GM19238 (cell line): ENCODE measurements at regions not wholly inside any gene's neighbourhood (a gene's known extent, or its start where the extent isn't known, plus 50 kb on each side); places are given as distances from the start of the nearest gene placed in this dataset.
"Not testable (repeated sequence)": the region's sequence is repeated elsewhere in the genome, so short reads cannot be mapped to it uniquely, and the experiment has no call there.

Source experiments
- DNase-seq: peaks from one replicate; pipeline ENCODE4 v3.0.0; 2011; ENCODE audit warnings: low spot score; ENCODE audit not compliant: insufficient read length

- DNase-seq: no peak
Measured at GRCh38 chr11:24238771-24239645, 257.8 kb upstream of the LUZP2 start.

GRCh38 chr11:24239930-24240329 is 256.9 kb upstream of the LUZP2 start:
- no peak for DNase-seq

DNA sequence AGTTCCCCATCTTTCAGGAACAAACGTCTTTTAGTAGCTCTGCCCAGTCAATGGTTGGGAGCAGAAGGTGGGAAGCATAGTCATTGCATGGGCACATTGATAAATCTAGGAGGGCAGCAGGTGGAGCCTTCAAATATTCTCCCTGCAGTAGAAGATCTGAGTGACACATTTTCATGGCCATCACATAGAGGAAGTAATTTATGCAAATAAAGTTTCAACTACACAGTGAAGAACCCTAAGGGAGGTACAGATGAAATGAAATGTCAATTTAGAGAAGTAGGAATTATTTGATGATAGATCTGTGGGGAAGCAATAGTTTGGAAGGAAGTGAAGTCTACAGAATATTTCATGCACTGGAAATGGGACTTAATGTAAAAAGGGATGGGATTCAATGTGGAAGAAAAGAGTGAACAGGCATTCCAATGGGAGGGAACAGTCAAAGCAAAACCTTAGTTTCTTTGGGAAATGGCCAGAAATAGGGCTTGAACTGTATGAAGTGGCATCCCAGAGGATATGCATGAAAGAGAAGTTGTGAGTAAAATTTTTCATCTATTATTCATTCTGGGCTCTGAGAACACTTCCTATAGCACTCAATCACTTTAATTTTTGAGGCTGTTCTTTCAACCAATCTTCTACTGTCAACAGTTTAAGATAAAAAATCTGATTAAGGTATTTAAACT is 256.2 kb upstream of the LUZP2 start:
- DNase-seq: no peak

GRCh38 chr11:24246715-24247114 is 250.1 kb upstream of the LUZP2 start:
- DNase-seq: no peak

DNA sequence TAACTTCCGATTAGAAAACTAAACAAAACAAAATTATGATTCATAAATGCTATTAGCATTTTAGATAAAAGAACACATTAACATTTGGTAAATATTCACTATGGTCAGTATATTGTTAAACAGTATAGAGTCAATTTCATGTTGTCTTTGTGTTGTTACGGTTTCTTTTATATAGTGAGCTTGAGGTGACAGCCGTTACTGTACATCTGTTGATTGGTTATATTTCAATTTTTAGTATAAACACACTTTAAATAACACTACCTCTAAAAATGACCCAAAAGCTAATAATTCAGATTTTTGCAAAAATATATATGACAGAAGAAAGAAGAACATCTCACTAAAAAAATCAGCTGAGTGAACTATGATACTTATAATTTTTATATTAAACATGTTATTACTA is 249.0 kb upstream of the LUZP2 start:
- DNase-seq: no peak

- no peak for DNase-seq
Measured at GRCh38 chr11:24249921-24250320, 246.9 kb upstream of the LUZP2 start.

- DNase-seq: no peak
Measured at GRCh38 chr11:24253237-24253760, 243.6 kb upstream of the LUZP2 start.

DNA sequence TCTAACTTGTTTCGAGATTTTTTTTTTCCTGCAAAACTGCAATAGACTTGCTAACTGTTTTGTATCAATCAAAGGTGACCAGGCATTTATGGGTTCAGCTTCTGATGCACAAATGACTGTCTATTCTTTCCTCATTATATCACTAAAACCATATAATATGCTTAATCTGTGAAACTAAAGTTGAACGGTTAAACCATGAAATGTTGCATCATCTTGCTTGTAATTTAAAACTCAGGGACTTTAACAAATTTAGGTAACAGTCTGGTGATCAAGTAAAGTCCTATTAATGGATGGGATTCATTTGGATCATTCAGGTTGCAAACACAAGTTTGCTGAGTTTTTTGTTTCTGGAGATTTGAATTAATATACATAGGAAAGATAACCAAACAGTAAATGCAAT is 232.0 kb upstream of the LUZP2 start:
- no peak for DNase-seq

DNA sequence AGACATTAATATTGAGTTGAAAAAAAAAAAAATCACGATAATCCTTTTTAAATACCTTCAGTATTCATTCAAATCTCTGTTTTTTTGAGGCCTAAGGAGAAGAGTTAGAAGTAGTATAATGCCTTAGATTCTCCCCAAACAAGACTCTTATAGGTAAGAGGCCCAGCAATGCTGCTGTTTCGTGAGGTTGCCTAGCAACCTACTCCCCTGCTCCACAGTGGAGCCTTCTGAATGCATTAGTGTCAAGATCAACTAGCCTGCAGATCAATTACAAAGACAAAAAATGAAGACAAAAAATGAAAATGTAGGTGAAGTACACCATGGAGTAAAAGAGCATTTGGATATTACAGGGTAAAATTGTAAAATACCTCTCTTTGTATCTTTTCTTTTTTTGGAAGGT is 229.8 kb upstream of the LUZP2 start:
- no peak for DNase-seq

DNA sequence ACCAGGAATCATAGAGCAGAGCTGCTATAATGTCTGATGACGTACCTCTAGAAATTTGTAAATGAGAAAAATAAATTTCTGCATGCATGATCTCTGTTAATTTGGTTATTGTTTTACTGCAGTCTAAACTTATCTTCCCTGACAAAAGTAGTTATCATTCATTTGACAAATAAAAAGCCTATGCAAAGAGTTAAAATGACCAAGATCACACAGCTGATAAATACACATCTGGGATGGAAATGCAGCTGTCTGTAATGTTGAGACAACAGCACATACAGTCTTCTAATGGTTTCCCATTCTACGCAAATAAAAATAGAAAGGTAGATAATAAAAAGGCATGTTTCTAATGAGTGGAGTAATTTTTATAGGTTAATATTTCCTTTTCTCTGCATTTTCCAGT is 225.1 kb upstream of the LUZP2 start:
- DNase-seq: no peak

GRCh38 chr11:24274214-24274781 is 222.6 kb upstream of the LUZP2 start:
- not testable (repeated sequence) for DNase-seq

- DNase-seq: no peak
Measured at GRCh38 chr11:24286238-24286637, 210.6 kb upstream of the LUZP2 start.

DNA sequence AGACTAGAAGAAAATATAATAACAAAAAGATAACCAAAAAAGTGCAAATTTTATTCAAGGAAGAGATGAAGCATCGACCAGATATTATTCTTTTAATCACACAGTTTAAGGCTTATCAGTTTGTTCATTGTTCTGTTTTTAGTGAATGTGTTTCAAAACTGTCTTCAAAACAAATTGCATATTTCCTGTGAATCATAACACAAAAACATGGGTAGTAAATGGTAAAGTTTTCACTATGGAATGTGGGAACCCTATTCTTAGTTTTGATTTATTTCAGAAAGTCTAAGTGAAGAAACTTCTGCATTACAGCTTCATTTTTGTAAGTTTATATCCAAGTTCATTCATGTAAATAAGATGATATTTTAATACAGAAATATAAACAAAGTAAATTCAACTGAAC is 207.6 kb upstream of the LUZP2 start:
- DNase-seq: no peak

DNA sequence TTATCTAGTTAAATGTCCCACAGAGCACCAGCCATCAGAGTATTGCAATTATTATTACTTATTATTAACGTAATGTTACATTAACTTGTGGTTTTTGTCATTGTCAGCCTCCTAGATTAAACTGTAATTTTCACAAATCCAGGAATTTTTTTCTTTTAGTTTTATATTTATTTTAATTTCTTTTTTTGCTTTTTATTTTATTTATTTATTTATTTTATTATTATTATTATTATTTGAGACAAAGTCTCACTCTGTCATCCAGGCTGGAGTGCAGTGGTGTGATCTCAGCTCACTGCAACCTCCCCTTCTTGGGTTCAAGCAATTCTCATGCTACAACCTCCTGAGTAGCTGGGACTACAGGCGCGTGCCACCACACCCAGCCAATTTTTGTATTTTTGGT is 202.9 kb upstream of the LUZP2 start:
- DNase-seq: no peak

DNA sequence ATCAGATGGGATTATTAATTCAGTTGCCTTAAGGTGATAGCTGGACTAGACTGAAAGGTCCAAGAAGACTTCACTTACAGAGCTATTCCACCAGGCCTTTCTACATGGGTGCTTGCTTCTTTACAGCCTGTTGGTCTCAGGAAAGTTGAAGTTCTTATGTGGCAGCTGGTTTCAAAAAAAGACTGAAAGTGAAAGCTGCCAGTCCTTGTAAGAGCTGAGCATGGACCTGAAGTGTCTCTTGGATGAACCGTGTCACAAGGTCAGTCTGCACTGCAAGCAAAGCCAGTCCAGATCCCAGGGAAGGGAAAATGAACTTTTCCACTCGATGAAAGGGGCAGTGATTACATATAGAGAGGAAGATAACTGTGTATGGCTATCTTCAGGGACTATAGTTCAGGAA is 201.5 kb upstream of the LUZP2 start:
- no peak for DNase-seq

DNA sequence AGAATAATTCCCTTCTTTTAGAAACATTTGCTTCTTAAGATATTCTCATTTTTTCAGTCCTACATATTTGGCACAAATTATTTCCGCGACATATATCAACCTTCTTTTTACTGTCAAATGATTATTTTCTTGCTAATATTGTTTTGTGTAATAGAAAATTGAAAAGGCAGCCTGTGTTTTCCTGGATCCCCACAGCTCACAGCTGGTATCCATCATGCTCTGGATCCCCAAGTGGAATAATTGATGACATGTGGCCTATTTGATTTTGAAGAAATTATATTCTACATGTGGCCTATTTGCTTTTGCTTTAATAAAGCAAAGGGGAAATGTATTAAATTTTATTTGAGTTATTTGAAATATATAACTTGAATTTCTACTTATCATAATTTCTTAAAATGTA is 199.4 kb upstream of the LUZP2 start:
- DNase-seq: no peak

DNA sequence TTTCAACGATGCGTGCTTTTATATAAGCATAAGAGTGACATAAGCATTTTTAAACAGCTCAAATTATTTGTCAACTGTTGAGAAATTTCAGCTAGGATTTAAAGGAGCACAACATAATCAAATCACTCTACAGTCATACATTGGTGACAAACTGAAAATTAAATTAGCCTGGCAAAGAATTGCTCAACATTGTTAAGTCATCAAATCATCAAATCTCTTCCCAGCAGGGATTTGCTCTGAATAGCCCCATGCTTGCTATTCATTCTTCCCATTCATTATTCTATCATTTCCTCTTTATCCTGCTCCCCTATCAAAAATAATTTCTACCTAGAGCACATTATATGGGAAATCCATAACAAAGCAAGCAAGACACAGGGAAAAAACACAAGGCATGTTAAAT is 198.7 kb upstream of the LUZP2 start:
- DNase-seq: no peak

DNA sequence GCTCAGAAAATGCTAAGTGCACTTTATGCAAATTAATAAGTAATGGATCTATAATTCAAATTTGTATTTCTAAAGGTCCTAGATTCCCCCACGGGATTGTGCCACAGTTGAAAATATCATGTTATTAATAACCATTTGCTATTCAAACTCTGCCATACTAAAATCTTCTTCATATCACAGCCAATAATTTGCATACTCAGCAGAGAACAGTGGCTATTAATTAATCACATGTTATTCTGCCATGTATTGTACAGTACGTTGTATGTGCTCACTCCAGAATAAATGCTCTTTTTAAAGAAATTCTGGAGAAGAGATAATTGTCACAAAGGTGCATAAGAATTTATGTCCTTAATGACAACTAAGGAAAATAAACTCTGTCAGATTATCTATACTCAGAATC is 184.9 kb upstream of the LUZP2 start:
- no peak for DNase-seq

- DNase-seq: no peak
Measured at GRCh38 chr11:24312464-24313238, 184.2 kb upstream of the LUZP2 start.

DNA sequence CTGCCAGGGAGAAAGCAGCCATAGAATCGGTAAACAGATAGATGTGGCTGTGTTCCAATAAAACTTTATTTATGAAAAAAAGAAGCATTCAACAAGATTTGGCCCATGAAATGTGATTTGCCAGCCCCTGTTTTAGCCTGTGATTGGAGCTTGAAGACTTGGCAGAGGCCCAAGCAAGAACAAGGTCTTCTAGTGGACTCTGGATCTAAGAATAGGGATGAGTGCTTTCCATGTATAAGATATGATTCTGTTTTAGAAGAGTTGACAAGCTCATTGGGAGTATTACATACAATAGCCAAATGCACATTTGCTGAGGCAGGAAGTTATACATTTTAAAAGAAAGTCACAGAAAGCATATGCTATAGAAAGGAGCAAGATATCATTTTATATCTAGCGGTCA is 175.6 kb upstream of the LUZP2 start:
- DNase-seq: no peak

GRCh38 chr11:24324211-24324610 is 172.6 kb upstream of the LUZP2 start:
- no peak for DNase-seq

- DNase-seq: no peak
Measured at GRCh38 chr11:24344222-24344621, 152.6 kb upstream of the LUZP2 start.
